Keratinocyte (primary cell): ENCODE measurements at regions not wholly inside any gene's neighbourhood (a gene's known extent, or its start where the extent isn't known, plus 50 kb on each side); places are given as distances from the start of the nearest gene placed in this dataset.

ENCODE experiments used
- DNase-seq: peaks from one replicate; pipeline ENCODE4 v3.0.0-alpha.2; 2011; ENCODE audit warnings: low read depth, missing footprints, low spot score
- FAIRE-seq: peaks from 2 replicates; lab custom pipeline; 2011; peaks lifted over from hg19 to GRCh38; lab: Jason Lieb, UNC
- H2AFZ ChIP-seq: 2 replicates; pipeline ENCODE4 v1.6.0; 2012; ENCODE audit warnings: low read length, control low read depth, inconsistent platforms; ENCODE audit not compliant: control insufficient read depth
- H3K27ac ChIP-seq: 2 replicates; pipeline ENCODE4 v1.5.1; 2011; ENCODE audit warnings: low read length; ENCODE audit not compliant: control insufficient read depth, insufficient read depth
- H3K27me3 ChIP-seq: 3 replicates; pipeline ENCODE4 v1.6.0; 2011; ENCODE audit warnings: low read length; ENCODE audit not compliant: control insufficient read depth, insufficient read depth; ENCODE audit errors: extremely low read depth
- H3K36me3 ChIP-seq, 2 experiments: 2 replicates in 1 of 2; 3 replicates in 1 of 2; pipeline ENCODE4 v1.5.1; 2011; ENCODE audit warnings: low read length in 2 of 2, mild to moderate bottlenecking in 1 of 2; ENCODE audit not compliant: control insufficient read depth in 2 of 2, insufficient read depth in 2 of 2; ENCODE audit errors: extremely low read depth in 1 of 2
- H3K4me1 ChIP-seq: 3 replicates; pipeline ENCODE4 v1.5.1; 2011; ENCODE audit warnings: low read length; ENCODE audit not compliant: control insufficient read depth, insufficient read depth; ENCODE audit errors: extremely low read depth
- H3K4me2 ChIP-seq: 3 replicates; pipeline ENCODE4 v1.6.0; 2011; ENCODE audit warnings: low read depth, low read length; ENCODE audit not compliant: control insufficient read depth, insufficient read depth; ENCODE audit errors: extremely low read depth
- H3K4me3 ChIP-seq, 3 experiments: fragments of 200-600 bp in 1 of 3; sonication (generic) in 1 of 3; 2 replicates in 2 of 3; 3 replicates in 1 of 3; pipeline ENCODE4 v1.5.1; 2011 to 2016; ENCODE audit warnings: low read length in 3 of 3, mild to moderate bottlenecking in 3 of 3, control low read depth in 2 of 3, inconsistent platforms in 1 of 3, low read depth in 1 of 3, mixed read lengths in 1 of 3, mixed run types in 1 of 3, moderate library complexity in 1 of 3; ENCODE audit not compliant: control insufficient read depth in 2 of 3, insufficient read depth in 2 of 3; ENCODE audit errors: extremely low read depth in 1 of 3
- H3K79me2 ChIP-seq: 2 replicates; pipeline ENCODE4 v1.6.0; 2012; ENCODE audit warnings: low read length; ENCODE audit not compliant: control insufficient read depth, insufficient read depth
- H3K9ac ChIP-seq: 3 replicates; pipeline ENCODE4 v1.6.0; 2011; ENCODE audit warnings: low read length; ENCODE audit not compliant: control insufficient read depth, insufficient read depth; ENCODE audit errors: extremely low read depth
- H3K9me1 ChIP-seq: 3 replicates; pipeline ENCODE4 v1.6.0; 2011; ENCODE audit warnings: low read length; ENCODE audit not compliant: control insufficient read depth, insufficient read depth; ENCODE audit errors: extremely low read depth
- H3K9me3 ChIP-seq: 2 replicates; pipeline ENCODE4 v1.5.1; 2012; ENCODE audit warnings: low read depth, low read length; ENCODE audit not compliant: control insufficient read depth
- H4K20me1 ChIP-seq: 3 replicates; pipeline ENCODE4 v1.6.0; 2011; ENCODE audit warnings: low read length; ENCODE audit not compliant: control insufficient read depth, insufficient read depth; ENCODE audit errors: extremely low read depth
- CTCF ChIP-seq, 3 experiments: IDR thresholded peaks in 1 of 3; conservative IDR thresholded peaks in 1 of 3; optimal IDR thresholded peaks in 1 of 3; 2 replicates in 2 of 3; 3 replicates in 1 of 3; pipeline versions ENCODE3 to v1.5.1; 2011; ENCODE audit warnings: low read length in 3 of 3, mild to moderate bottlenecking in 3 of 3, moderate library complexity in 2 of 3, control low read depth in 1 of 3, inconsistent platforms in 1 of 3; ENCODE audit not compliant: insufficient read depth in 2 of 3; ENCODE audit errors: extremely low read depth in 1 of 3
- EZH2 ChIP-seq: IDR thresholded peaks from one replicate; pipeline ENCODE4 v1.6.1; 2012; ENCODE audit warnings: inconsistent platforms, mild to moderate bottlenecking, low read length, moderate library complexity
- dilution Hi-C: fragments of 300-500 bp; cut with MboI; formaldehyde crosslinking; loops from one replicate; pipeline ENCODE4 v1.7.0; 2020; ENCODE audit warnings: low sequenced_read_pairs; ENCODE audit not compliant: extremely low pct_ligation_motif_present

GRCh38 chr5:92822183-92822582 is 758.8 kb downstream of the NR2F1-AS1 start:
- Histone ChIP-seq H3K9ac (no peak overlapping the region), H3K4me3 (no peak overlapping the region)

GRCh38 chr5:92809855-92810465 is 771.1 kb downstream of the NR2F1-AS1 start:
- Histone ChIP-seq H4K20me1 (no peaks in the 10 kb centered on the region), H3K27me3 (no peaks in the 10 kb centered on the region), H2AFZ (no peak overlapping the region), H3K9ac (no peak overlapping the region), H3K9me3 (no peaks in the 10 kb centered on the region), H3K4me1 (no peaks in the 10 kb centered on the region), H3K4me3 (no peak overlapping the region), H3K79me2 (no peaks in the 10 kb centered on the region), H3K9me1 (no peaks in the 10 kb centered on the region), H3K36me3 (no peaks in the 10 kb centered on the region), H3K27ac (no peak overlapping the region), H3K4me2 (no peak overlapping the region)
- FAIRE-seq (no peak), DNase-seq (no peak)
- dilution Hi-C loops = no loop called here
- TF ChIP-seq CTCF (optimal IDR thresholded peaks at IDR 0.05 in 1 of 3, IDR thresholded peaks at IDR 0.05 in 1 of 3, conservative IDR thresholded peaks at IDR 0.05 in 1 of 3; ENCODE audit: extremely low read depth in 1 of 3, insufficient read depth in 2 of 3, low read length in 3 of 3) (no peak), EZH2 (no peak)

More at GRCh38 chr5:92822183-92822582, 758.8 kb downstream of the NR2F1-AS1 start:
- Histone ChIP-seq H3K27me3 (no peaks in the 10 kb centered on the region), H3K27ac (no peak overlapping the region), H4K20me1 (no peaks in the 10 kb centered on the region), H3K4me1 (no peaks in the 10 kb centered on the region), H3K9me1 (no peaks in the 10 kb centered on the region), H3K36me3 (no peaks in the 10 kb centered on the region), H3K4me2 (no peak overlapping the region), H3K79me2 (no peaks in the 10 kb centered on the region), H3K9me3 (no peaks in the 10 kb centered on the region), H2AFZ (no peak overlapping the region)
- TF ChIP-seq EZH2 = no peak
- no peak for TF ChIP-seq CTCF (optimal IDR thresholded peaks at IDR 0.05 in 1 of 3, IDR thresholded peaks at IDR 0.05 in 1 of 3, conservative IDR thresholded peaks at IDR 0.05 in 1 of 3; ENCODE audit: extremely low read depth in 1 of 3, insufficient read depth in 2 of 3, low read length in 3 of 3)
- FAIRE-seq = no peak
- dilution Hi-C loops = no loop called here
- no peak for DNase-seq
